Spleen (tissue), 11 donors: ENCODE measurements at regions not wholly inside any gene's neighbourhood (a gene's known extent, or its start where the extent isn't known, plus 50 kb on each side); places are given as distances from the start of the nearest gene placed in this dataset.

Experiments used
- DNase-seq: peaks from one replicate; pipeline ENCODE4 v3.0.0-alpha.2; 2020
- H3K27ac ChIP-seq, 8 donors: fragments of 200-600 bp; sonication (generic) in 7 of 8; 1 replicate in 4 of 8; 2 replicates in 4 of 8; pipeline versions ENCODE4 v1.5.0 to v1.8.0; 2016 to 2021; ENCODE audit warnings: inconsistent platforms in 4 of 8, mild to moderate bottlenecking in 4 of 8, moderate library complexity in 1 of 8
- H3K27me3 ChIP-seq, 7 donors: fragments of 200-600 bp; sonication (generic) in 6 of 7; replicated peaks in 1 of 7; 1 replicate in 4 of 7; 2 replicates in 3 of 7; pipeline versions ENCODE4 v1.5.0 to v1.8.0; 2016 to 2021; ENCODE audit warnings: inconsistent platforms in 3 of 7, mild to moderate bottlenecking in 1 of 7
- H3K36me3 ChIP-seq, 6 donors: fragments of 200-600 bp; sonication (generic) in 5 of 6; 1 replicate in 4 of 6; 2 replicates in 2 of 6; pipeline versions ENCODE4 v1.5.0 to v1.8.0; 2016 to 2021; ENCODE audit warnings: inconsistent platforms in 2 of 6
- H3K4me1 ChIP-seq, 6 donors: fragments of 200-600 bp; sonication (generic) in 5 of 6; 1 replicate in 3 of 6; 2 replicates in 3 of 6; pipeline versions ENCODE4 v1.5.0 to v1.8.0; 2016 to 2021; ENCODE audit warnings: inconsistent platforms in 3 of 6
- H3K4me3 ChIP-seq, 8 donors: fragments of 200-600 bp; sonication (generic) in 7 of 8; 1 replicate in 4 of 8; 2 replicates in 4 of 8; pipeline versions ENCODE4 v1.5.0 to v1.8.0; 2016 to 2021; ENCODE audit warnings: inconsistent platforms in 4 of 8, mild to moderate bottlenecking in 4 of 8, moderate library complexity in 2 of 8
- H3K9me3 ChIP-seq, 8 donors: fragments of 200-600 bp; sonication (generic) in 7 of 8; 1 replicate in 4 of 8; 2 replicates in 4 of 8; pipeline versions ENCODE4 v1.5.0 to v1.8.0; 2016 to 2021; ENCODE audit warnings: inconsistent platforms in 4 of 8
- POLR2A ChIP-seq, 3 donors: fragments of 450-650 bp; IDR thresholded peaks; one replicate each; pipeline ENCODE4 v1.5.1; 2017; ENCODE audit warnings: antibody characterized with exemption in 3 of 3, mild to moderate bottlenecking in 1 of 3
- POLR2AphosphoS5 ChIP-seq, 3 donors: sonication (generic); formaldehyde crosslinking; IDR thresholded peaks; one replicate each; pipeline ENCODE4 v1.5.1; 2017; ENCODE audit warnings: antibody characterized with exemption in 3 of 3
- WGBS, 5 donors: extraction: QIAGEN DNeasy Blood & Tissue Kit in 3 of 5; methylation state at CpG; one replicate each; pipeline versions ENCODE4 v1.1.5 to v1.1.7; 2013 to 2018; 5-methylcytosine and 5-hydroxymethylcytosine counted together
- intact Hi-C: fragments of 100-400 bp; cut with DNase I; formaldehyde crosslinking; loops from one replicate; pipeline ENCODE4 v1.15.0; 2023; ENCODE audit warnings: low total_unique reads
- TF ChIP-seq, protein P1 (sequence below), 11 experiments: fragments of 200-600 bp in 7 of 11; fragments of 450-650 bp in 4 of 11; sonication (generic) in 4 of 11; IDR thresholded peaks in 8 of 11; conservative IDR thresholded peaks in 3 of 11; 1 replicate in 7 of 11; 2 replicates in 4 of 11; pipeline versions ENCODE4 v1.4.0 to v1.8.0; 2016 to 2021; ENCODE audit warnings: antibody characterized with exemption in 11 of 11, inconsistent platforms in 4 of 11, mild to moderate bottlenecking in 1 of 11
- donor health status: healthy with polysubstance abuse.
- donor health status: DM: no; HTN: no; CAD: no; lungs with moderate emphysema.
- donor health status: DM: no; HTN: no; CAD: no.
- donor health status: Bipolar disorder and iron deficiency.
- donor health status: healthy.
- donor health status: DM: no; HTN: no; CAD: no.
- donor health status: DM: yes; HTN: yes; CAD: no.

DNA sequence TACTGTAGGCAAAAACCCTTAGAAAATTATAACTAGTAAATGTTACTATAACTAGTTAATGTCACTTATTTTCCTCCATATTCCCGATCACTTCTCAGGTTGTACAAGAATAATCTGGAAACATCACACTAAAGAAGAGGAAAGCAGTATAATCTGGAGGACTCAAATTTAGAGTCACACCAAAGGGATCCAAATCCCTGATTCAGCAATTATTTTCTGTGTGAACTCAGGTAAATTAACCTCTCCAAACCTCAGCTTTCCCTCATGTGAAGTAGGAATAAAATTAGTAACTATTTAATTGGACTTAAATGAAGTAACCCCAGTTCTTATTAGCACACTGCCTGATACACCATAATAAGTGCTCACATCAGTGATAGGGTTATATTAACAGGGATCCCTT is 170.1 kb upstream of the NECTIN3 start:
- DNase-seq: no peak
- intact Hi-C loops: no loop called here
- 80 to 92% (median 87%) methylated on average over 1 of the region's 1 CpG for WGBS, 5 donors
- no peaks in the 10 kb centered on the region for H3K27me3 ChIP-seq
- H3K4me1 ChIP-seq: no peaks in the 10 kb centered on the region
- no peak overlapping the region for H3K27ac ChIP-seq
- H3K36me3 ChIP-seq: no peaks in the 10 kb centered on the region
- H3K9me3 ChIP-seq: no peaks in the 10 kb centered on the region
- TF ChIP-seq POLR2A (IDR thresholded peaks at IDR 0.05) (no peak), POLR2AphosphoS5 (IDR thresholded peaks at IDR 0.05) (no peak)
- TF ChIP-seq, protein P1, sequence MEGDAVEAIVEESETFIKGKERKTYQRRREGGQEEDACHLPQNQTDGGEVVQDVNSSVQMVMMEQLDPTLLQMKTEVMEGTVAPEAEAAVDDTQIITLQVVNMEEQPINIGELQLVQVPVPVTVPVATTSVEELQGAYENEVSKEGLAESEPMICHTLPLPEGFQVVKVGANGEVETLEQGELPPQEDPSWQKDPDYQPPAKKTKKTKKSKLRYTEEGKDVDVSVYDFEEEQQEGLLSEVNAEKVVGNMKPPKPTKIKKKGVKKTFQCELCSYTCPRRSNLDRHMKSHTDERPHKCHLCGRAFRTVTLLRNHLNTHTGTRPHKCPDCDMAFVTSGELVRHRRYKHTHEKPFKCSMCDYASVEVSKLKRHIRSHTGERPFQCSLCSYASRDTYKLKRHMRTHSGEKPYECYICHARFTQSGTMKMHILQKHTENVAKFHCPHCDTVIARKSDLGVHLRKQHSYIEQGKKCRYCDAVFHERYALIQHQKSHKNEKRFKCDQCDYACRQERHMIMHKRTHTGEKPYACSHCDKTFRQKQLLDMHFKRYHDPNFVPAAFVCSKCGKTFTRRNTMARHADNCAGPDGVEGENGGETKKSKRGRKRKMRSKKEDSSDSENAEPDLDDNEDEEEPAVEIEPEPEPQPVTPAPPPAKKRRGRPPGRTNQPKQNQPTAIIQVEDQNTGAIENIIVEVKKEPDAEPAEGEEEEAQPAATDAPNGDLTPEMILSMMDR (IDR thresholded peaks at IDR 0.05 in 8 of 11, conservative IDR thresholded peaks at IDR 0.05 in 3 of 11): no peak
- no peak overlapping the region for H3K4me3 ChIP-seq

DNA sequence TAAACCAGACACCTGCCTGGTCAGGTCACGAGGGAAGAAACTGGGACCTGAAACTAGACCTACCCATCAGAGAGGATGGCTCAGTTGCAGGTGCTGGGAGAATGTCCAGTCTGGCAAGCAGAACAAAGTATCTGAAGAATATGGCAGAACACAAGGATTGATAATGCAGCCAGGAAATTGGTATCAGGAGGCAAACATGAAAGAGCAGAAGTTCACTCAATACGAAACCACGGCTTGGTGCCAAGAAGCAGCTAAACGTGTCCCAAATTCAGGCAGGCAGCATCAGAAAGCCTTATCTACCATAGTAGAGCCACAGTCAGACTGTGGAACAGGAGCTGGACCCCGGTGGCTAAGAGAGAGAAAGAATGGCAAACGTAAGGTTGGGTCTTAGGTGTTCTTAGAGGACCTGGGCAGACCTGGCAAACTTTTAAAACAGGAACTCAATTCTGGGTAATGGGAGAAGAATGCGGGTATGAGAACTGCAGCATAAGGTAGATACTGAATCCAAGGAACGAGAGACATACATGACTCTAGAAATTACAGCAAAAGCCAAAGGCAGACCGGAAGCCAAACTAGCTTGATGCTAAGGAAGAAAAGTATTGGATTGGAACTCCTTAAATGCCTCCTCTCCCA is 169.0 kb upstream of the NECTIN3 start:
- no peaks in the 10 kb centered on the region for H3K4me1 ChIP-seq
- no peaks in the 10 kb centered on the region for H3K36me3 ChIP-seq
- H3K27me3 ChIP-seq: no peaks in the 10 kb centered on the region
- H3K9me3 ChIP-seq: no peaks in the 10 kb centered on the region
- DNase-seq: no peak
- no peak overlapping the region for H3K27ac ChIP-seq
- no peak for TF ChIP-seq POLR2A (IDR thresholded peaks at IDR 0.05)
- TF ChIP-seq, protein P1 (IDR thresholded peaks at IDR 0.05 in 8 of 11, conservative IDR thresholded peaks at IDR 0.05 in 3 of 11): no peak
- TF ChIP-seq POLR2AphosphoS5 (IDR thresholded peaks at IDR 0.05): no peak
- intact Hi-C loops: no loop called here
- 81 to 90% (median 81%) methylated on average over 9 of the region's 9 CpGs for WGBS, 5 donors
- no peak overlapping the region for H3K4me3 ChIP-seq

- Histone ChIP-seq H3K27ac (no peak overlapping the region), H3K4me1 (no peaks in the 10 kb centered on the region), H3K9me3 (no peaks in the 10 kb centered on the region), H3K36me3 (no peaks in the 10 kb centered on the region), H3K4me3 (no peak overlapping the region), H3K27me3 (no peaks in the 10 kb centered on the region)
- DNase-seq: no peak
- TF ChIP-seq, protein P1 (IDR thresholded peaks at IDR 0.05 in 8 of 11, conservative IDR thresholded peaks at IDR 0.05 in 3 of 11): no peak
- TF ChIP-seq POLR2A (IDR thresholded peaks at IDR 0.05) (no peak), POLR2AphosphoS5 (IDR thresholded peaks at IDR 0.05) (no peak)
- intact Hi-C loops: no loop called here
- WGBS, 5 donors: 85 to 91% (median 86%) methylated on average over 4 of the region's 4 CpGs
These were observed 167.7 kb upstream of the NECTIN3 start for GRCh38 chr3:110903771-110904519.

GRCh38 chr3:110904520-110904890 is 167.1 kb upstream of the NECTIN3 start:
- Histone ChIP-seq H3K27ac (no peak overlapping the region), H3K4me3 (no peak overlapping the region), H3K4me1 (no peaks in the 10 kb centered on the region), H3K9me3 (no peaks in the 10 kb centered on the region), H3K27me3 (no peaks in the 10 kb centered on the region), H3K36me3 (no peaks in the 10 kb centered on the region)
- intact Hi-C loops: no loop called here
- 78 to 91% (median 86%) methylated on average over 3 of the region's 3 CpGs for WGBS, 5 donors
- DNase-seq: no peak
- TF ChIP-seq POLR2A (IDR thresholded peaks at IDR 0.05): no peak
- TF ChIP-seq, protein P1 (IDR thresholded peaks at IDR 0.05 in 8 of 11, conservative IDR thresholded peaks at IDR 0.05 in 3 of 11): no peak
- TF ChIP-seq POLR2AphosphoS5 (IDR thresholded peaks at IDR 0.05): no peak
